ENCODE measurements at regions not wholly inside any gene's neighbourhood (a gene's known extent, or its start where the extent isn't known, plus 50 kb on each side); places are given as distances from the start of the nearest gene placed in this dataset.

DNA sequence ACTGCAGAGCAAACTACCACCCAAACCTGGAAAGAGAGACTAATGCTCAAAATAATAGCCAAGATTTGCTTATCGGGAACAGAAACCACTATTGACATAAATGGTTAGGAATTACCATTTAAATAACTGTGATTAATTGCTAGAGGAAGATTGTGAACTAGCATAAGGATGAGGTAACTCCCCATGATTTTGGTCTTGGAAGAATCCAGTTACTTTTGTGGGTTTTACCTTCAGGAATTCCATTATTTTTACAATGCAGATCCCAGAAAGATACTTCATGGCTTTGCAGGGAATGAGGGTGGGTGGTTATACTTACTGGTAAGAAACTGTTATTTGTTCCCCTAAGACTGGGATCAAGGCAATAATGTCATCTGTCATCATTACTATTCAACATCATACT is 652.9 kb upstream of the FLRT2 start:
- no peak overlapping the region for H3K4me2 ChIP-seq (ENCODE audit: low read length)
- H3K9ac ChIP-seq (ENCODE audit: low read length) = no peak overlapping the region
- H4K20me1 ChIP-seq (ENCODE audit: insufficient read depth) = no peaks in the 10 kb centered on the region
- no peak overlapping the region for H3K27ac ChIP-seq (ENCODE audit: low read length)
- H2AFZ ChIP-seq (ENCODE audit: low read depth, low read length) = no peak overlapping the region
- no peaks in the 10 kb centered on the region for H3K9me3 ChIP-seq (ENCODE audit: low read length)
- no peaks in the 10 kb centered on the region for H3K79me2 ChIP-seq (replicated peaks; ENCODE audit: insufficient read depth, low read length)
- no peaks in the 10 kb centered on the region for H3F3A ChIP-seq (ENCODE audit: insufficient read depth, low read length, poor library complexity, severe bottlenecking)
- no peak overlapping the region for H3K4me3 ChIP-seq (ENCODE audit: low read length)
- no peaks in the 10 kb centered on the region for H3K9me2 ChIP-seq (ENCODE audit: insufficient read depth, low read length)
- no peak for TF ChIP-seq SMC3 (conservative IDR thresholded peaks at IDR 0.05; ENCODE audit: poor library complexity)
- no peak for TF ChIP-seq EP300 (conservative IDR thresholded peaks at IDR 0.05; ENCODE audit: poor library complexity, severe bottlenecking)
- no peak for TF ChIP-seq RAD21 (conservative IDR thresholded peaks at IDR 0.05)
- TF ChIP-seq EZH2 (IDR thresholded peaks at IDR 0.05; ENCODE audit: borderline replicate concordance, insufficient read depth, low read length, poor library complexity, severe bottlenecking) = no peak
- TF ChIP-seq, protein P1, sequence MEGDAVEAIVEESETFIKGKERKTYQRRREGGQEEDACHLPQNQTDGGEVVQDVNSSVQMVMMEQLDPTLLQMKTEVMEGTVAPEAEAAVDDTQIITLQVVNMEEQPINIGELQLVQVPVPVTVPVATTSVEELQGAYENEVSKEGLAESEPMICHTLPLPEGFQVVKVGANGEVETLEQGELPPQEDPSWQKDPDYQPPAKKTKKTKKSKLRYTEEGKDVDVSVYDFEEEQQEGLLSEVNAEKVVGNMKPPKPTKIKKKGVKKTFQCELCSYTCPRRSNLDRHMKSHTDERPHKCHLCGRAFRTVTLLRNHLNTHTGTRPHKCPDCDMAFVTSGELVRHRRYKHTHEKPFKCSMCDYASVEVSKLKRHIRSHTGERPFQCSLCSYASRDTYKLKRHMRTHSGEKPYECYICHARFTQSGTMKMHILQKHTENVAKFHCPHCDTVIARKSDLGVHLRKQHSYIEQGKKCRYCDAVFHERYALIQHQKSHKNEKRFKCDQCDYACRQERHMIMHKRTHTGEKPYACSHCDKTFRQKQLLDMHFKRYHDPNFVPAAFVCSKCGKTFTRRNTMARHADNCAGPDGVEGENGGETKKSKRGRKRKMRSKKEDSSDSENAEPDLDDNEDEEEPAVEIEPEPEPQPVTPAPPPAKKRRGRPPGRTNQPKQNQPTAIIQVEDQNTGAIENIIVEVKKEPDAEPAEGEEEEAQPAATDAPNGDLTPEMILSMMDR (IDR thresholded peaks at IDR 0.05; ENCODE audit: poor library complexity, severe bottlenecking) = no peak
- no peak for TF ChIP-seq POLR2AphosphoS5 (IDR thresholded peaks at IDR 0.05)
- H3K27me3 ChIP-seq (ENCODE audit: insufficient read depth, low read depth, low read length) = no peaks in the 10 kb centered on the region
- no peaks in the 10 kb centered on the region for H3K36me3 ChIP-seq (ENCODE audit: insufficient read depth, low read length)

DNA sequence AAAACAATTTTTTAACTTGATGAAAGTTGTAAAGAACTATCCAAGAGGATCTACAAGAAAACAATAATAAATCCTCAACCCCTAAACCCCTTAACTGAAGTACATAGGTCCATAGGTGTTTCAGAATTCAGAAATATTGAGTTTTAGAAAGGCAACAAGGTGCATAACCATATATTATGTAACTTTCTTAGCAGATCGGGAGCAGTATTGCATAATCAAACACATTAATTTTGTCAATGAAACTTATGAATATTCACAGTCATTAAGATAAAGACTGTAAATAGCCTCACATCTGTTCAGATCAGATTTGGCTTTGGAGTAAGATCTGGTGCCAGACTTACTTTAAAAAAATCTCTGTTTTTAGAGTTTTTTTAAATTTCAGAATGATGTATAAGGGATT is 647.1 kb upstream of the FLRT2 start:
- Histone ChIP-seq H3K27ac (ENCODE audit: low read length) (no peak overlapping the region), H3K4me2 (ENCODE audit: low read length) (no peak overlapping the region), H3K9me3 (ENCODE audit: low read length) (no peaks in the 10 kb centered on the region), H4K20me1 (ENCODE audit: insufficient read depth) (no peaks in the 10 kb centered on the region), H3K36me3 (ENCODE audit: insufficient read depth, low read length) (no peaks in the 10 kb centered on the region), H2AFZ (ENCODE audit: low read depth, low read length) (no peak overlapping the region), H3K9ac (ENCODE audit: low read length) (no peak overlapping the region), H3F3A (ENCODE audit: insufficient read depth, low read length, poor library complexity, severe bottlenecking) (no peaks in the 10 kb centered on the region), H3K4me3 (ENCODE audit: low read length) (no peak overlapping the region), H3K27me3 (ENCODE audit: insufficient read depth, low read depth, low read length) (no peaks in the 10 kb centered on the region), H3K9me2 (ENCODE audit: insufficient read depth, low read length) (no peaks in the 10 kb centered on the region), H3K79me2 (replicated peaks; ENCODE audit: insufficient read depth, low read length) (no peaks in the 10 kb centered on the region)
- no peak for TF ChIP-seq TAF1 (IDR thresholded peaks at IDR 0.05; ENCODE audit: low read depth)

DNA sequence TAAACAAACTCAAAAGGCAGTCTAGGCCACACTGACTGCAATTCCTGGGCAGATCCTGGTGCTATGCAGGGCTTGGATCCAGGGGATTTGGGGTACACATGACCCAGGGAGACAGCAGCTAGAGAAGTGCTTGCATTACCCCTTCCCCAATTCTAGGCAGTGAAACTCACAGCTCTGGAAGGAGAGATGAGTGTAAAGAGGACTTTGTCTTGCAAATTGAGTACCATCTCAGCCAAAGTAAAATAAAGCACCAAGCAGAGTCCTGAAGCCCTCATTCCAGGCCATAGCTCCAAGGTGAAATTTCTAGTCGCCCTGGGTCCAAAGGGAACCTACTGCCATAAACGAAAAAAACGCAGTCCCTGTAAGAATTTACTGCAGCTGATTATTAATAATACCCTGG is 644.9 kb upstream of the FLRT2 start:
- no peaks in the 10 kb centered on the region for H3K79me2 ChIP-seq (replicated peaks; ENCODE audit: insufficient read depth, low read length)
- no peaks in the 10 kb centered on the region for H3K36me3 ChIP-seq (ENCODE audit: insufficient read depth, low read length)
- no peak overlapping the region for H3K4me3 ChIP-seq (ENCODE audit: low read length)
- no peak overlapping the region for H3K27ac ChIP-seq (ENCODE audit: low read length)
- no peak overlapping the region for H3K9ac ChIP-seq (ENCODE audit: low read length)
- H3K27me3 ChIP-seq (ENCODE audit: insufficient read depth, low read depth, low read length) = no peaks in the 10 kb centered on the region
- no peaks in the 10 kb centered on the region for H3K9me2 ChIP-seq (ENCODE audit: insufficient read depth, low read length)
- H3K4me2 ChIP-seq (ENCODE audit: low read length) = no peak overlapping the region
- no peaks in the 10 kb centered on the region for H3K9me3 ChIP-seq (ENCODE audit: low read length)
- H3F3A ChIP-seq (ENCODE audit: insufficient read depth, low read length, poor library complexity, severe bottlenecking) = no peaks in the 10 kb centered on the region
- H2AFZ ChIP-seq (ENCODE audit: low read depth, low read length) = no peak overlapping the region
- TF ChIP-seq POLR2AphosphoS5 (IDR thresholded peaks at IDR 0.05) = no peak
- H4K20me1 ChIP-seq (ENCODE audit: insufficient read depth) = no peaks in the 10 kb centered on the region

DNA sequence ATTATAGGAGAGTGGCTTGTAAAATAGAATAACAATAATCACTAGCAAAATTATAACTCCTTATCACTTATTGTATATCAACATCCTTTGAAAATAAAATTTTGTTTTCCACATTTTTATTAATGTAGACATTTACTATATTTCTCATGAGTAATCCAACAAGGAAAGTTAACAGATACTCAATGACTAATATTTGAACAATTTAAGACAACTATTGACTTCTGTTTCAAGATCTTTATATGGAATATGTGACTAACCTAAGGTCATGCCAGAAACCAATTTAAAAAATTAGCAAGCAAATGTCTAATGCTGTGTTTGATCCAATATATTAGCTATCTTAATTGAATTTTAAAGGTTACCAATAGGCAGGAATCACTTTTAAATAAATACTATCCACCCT is 638.5 kb upstream of the FLRT2 start:
- Histone ChIP-seq H3K27ac (ENCODE audit: low read length) (no peak overlapping the region), H3K4me3 (ENCODE audit: low read length) (no peak overlapping the region), H4K20me1 (ENCODE audit: insufficient read depth) (no peaks in the 10 kb centered on the region), H3K36me3 (ENCODE audit: insufficient read depth, low read length) (no peaks in the 10 kb centered on the region), H3K27me3 (ENCODE audit: insufficient read depth, low read depth, low read length) (no peaks in the 10 kb centered on the region), H3K9me3 (ENCODE audit: low read length) (no peaks in the 10 kb centered on the region), H3K9me2 (ENCODE audit: insufficient read depth, low read length) (no peaks in the 10 kb centered on the region), H3F3A (ENCODE audit: insufficient read depth, low read length, poor library complexity, severe bottlenecking) (no peaks in the 10 kb centered on the region), H3K9ac (ENCODE audit: low read length) (no peak overlapping the region), H3K79me2 (replicated peaks; ENCODE audit: insufficient read depth, low read length) (no peaks in the 10 kb centered on the region), H3K4me2 (ENCODE audit: low read length) (no peak overlapping the region), H2AFZ (ENCODE audit: low read depth, low read length) (no peak overlapping the region)
- TF ChIP-seq EZH2 (IDR thresholded peaks at IDR 0.05; ENCODE audit: borderline replicate concordance, insufficient read depth, low read length, poor library complexity, severe bottlenecking) = no peak
- TF ChIP-seq, protein P1 (IDR thresholded peaks at IDR 0.05; ENCODE audit: poor library complexity, severe bottlenecking) = no peak
- no peak for TF ChIP-seq SMC3 (conservative IDR thresholded peaks at IDR 0.05; ENCODE audit: poor library complexity)
- TF ChIP-seq POLR2AphosphoS5 (IDR thresholded peaks at IDR 0.05) = no peak
- TF ChIP-seq, protein P2, sequence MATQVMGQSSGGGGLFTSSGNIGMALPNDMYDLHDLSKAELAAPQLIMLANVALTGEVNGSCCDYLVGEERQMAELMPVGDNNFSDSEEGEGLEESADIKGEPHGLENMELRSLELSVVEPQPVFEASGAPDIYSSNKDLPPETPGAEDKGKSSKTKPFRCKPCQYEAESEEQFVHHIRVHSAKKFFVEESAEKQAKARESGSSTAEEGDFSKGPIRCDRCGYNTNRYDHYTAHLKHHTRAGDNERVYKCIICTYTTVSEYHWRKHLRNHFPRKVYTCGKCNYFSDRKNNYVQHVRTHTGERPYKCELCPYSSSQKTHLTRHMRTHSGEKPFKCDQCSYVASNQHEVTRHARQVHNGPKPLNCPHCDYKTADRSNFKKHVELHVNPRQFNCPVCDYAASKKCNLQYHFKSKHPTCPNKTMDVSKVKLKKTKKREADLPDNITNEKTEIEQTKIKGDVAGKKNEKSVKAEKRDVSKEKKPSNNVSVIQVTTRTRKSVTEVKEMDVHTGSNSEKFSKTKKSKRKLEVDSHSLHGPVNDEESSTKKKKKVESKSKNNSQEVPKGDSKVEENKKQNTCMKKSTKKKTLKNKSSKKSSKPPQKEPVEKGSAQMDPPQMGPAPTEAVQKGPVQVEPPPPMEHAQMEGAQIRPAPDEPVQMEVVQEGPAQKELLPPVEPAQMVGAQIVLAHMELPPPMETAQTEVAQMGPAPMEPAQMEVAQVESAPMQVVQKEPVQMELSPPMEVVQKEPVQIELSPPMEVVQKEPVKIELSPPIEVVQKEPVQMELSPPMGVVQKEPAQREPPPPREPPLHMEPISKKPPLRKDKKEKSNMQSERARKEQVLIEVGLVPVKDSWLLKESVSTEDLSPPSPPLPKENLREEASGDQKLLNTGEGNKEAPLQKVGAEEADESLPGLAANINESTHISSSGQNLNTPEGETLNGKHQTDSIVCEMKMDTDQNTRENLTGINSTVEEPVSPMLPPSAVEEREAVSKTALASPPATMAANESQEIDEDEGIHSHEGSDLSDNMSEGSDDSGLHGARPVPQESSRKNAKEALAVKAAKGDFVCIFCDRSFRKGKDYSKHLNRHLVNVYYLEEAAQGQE (IDR thresholded peaks at IDR 0.05; ENCODE audit: borderline replicate concordance) = no peak
- TF ChIP-seq MXI1 (conservative IDR thresholded peaks at IDR 0.05; ENCODE audit: poor library complexity, severe bottlenecking) = no peak
- TF ChIP-seq TAF1 (IDR thresholded peaks at IDR 0.05; ENCODE audit: low read depth) = no peak
- TF ChIP-seq RAD21 (conservative IDR thresholded peaks at IDR 0.05) = no peak
- no peak for TF ChIP-seq EP300 (conservative IDR thresholded peaks at IDR 0.05; ENCODE audit: poor library complexity, severe bottlenecking)
